Inflammatory macrophage treated with lipopolysaccharide for 1 hour (primary cell): ENCODE measurements at regions not wholly inside any gene's neighbourhood (a gene's known extent, or its start where the extent isn't known, plus 50 kb on each side); places are given as distances from the start of the nearest gene placed in this dataset.

Source experiments
- DNase-seq, 2 donors: peaks; one replicate each; pipeline ENCODE4 v3.0.0-alpha.2; 2020 to 2022

DNA sequence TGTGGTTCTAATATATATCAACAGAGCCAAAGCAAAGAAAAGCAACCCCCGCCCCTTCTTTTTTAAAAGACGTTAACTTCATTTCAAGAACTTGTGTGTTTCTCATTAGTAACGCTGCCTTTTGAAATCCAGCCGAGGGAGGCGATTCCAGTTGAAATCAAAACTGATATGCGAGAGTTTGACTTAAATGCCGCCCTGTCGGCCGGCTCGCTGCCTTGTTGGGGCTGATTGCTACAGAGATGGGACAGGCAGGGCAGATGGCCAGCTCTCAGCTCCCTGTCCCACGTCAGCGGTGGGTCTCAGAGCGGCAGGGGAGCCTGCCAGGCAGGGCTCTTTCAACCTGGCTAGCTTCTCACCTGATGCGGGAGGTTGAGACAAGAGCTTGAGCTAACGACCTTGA is 51.9 kb upstream of the ALX4 start:
- no peak for DNase-seq

DNA sequence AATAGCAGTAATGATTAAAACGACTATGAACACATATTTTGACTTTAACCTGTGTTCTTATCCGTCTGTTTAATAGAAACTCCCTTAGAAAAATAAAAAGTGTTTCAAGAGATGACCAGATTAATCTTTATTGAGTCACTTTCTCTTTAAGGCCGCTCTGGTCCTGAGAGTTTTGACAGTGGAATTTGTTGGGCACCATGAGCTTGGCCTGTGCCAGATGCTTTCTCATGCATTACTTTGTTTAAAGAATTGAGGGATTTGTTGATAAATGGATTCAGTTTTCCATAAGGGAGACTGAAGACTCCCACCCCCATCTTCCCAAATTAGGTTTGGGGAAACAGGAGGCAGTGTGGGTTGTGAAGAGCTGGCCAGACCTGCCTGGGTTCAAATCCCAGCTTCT is 53.2 kb upstream of the ALX4 start:
- no peak for DNase-seq

DNA sequence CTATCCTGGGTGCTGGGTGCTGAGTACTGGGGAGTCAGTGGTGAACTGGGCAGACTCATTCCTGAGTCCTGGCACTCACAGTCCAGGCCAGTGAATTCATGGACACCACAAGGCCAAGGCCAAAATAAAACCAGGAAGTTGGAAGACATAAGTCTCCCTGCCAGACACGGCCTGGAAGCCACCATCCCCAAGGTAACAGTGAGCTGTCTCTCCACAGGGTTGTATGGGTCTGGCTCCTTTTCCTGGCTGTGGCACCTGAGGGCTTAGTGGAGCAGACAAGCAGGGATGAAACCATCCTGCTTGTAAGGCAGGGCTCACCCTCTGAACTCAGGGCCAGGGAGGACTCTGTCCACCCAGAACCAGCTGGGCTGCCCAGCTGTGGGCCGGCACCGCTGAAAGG is 54.7 kb upstream of the ALX4 start:
- no peak for DNase-seq

DNA sequence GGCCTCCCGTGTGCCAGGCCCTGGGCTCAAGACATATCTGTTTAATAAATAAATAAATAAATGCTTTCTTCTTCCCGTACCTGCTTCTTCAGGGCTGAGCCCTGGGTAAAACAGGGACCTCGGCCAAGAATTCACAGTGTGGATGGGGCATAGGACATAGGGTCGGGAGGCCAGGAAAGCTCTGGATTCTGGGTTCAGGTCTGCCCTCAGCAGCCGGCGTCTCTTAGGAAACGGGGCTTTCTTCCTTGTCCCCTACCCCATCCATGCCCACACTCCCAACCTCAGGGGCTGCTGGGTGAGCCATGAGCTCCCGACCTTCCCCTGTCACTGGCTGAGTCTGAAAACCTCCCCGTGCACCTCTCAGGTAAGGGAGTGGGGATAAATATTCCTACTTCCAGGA is 55.7 kb upstream of the ALX4 start:
- no peak for DNase-seq

DNA sequence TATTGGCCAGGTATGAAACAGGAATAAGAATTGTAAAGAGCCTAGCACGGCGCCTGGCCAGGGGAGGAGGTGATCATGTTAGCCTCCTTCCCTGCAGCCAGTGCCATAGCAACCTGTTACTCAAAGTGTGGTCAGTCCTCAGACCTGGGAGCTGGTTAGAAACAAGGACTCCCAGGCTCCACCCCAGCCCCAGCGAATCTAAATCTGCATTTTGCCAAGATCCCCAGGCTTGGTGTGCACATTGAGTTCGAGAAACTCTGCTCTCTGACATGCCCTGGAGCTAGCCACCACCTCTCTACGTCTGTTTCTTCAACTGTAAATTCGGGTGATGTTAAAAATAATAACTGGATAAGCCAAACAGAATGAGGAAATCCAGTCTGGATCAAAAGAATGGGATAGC is 56.1 kb upstream of the ALX4 start:
- no peak for DNase-seq

DNA sequence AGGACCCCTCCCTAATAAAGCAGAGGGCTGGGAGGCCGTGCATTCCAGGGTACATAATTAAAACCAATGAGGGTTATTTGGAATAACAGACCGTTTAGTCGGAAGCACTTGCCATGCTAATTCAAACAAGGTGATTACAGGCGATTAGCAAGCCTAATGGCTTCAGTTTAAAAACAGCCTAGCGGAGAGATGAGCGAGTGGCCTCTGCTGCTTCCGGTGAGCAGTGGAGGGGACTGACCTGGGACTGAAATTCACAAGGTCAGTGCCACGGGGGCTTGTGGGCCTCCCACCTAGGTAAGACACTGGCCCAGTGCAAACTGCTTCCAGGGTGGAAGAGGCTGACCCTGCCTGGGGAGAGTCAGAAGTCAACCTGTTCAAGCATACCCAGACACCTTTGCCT is 56.8 kb upstream of the ALX4 start:
- no peak for DNase-seq

DNA sequence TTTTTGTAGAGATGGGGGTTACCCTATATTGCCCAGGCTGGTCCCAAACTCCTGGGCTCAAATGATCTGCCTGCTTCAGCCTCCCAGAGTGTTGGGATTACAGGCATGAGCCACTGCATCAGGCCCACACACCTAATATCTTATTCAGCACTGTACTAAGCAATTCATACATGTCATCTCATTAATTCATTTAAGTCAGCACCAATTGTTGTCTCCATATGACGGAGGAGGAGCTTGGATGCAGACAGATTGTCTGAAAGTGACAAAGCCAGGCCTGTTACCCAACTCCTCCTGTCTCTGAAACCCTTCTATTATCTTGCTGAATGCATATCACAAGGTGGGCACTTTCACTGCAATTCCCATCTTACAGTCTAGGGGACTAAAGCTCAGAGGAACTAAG is 57.5 kb upstream of the ALX4 start:
- no peak for DNase-seq

DNA sequence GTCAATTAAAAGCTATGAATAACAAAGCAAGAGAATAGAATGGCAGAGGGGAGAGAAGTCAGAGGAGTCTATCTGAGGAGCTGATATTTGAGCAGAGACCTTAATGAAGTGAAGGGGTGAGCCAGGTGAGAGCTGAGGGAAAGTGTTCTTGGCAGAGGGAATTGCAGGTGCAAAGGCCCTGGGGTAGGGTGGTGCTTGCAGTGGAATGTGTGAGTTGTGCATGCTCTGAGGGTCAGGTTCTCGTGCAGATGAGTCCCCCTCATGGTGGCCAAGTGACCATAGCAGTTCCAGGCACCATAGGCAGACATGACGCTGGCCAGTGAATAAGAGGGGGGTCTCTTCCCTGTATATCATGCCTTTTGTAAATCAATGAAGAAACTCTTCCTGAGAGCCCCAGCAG is 58.9 kb upstream of the ALX4 start:
- DNase-seq = no peak

DNA sequence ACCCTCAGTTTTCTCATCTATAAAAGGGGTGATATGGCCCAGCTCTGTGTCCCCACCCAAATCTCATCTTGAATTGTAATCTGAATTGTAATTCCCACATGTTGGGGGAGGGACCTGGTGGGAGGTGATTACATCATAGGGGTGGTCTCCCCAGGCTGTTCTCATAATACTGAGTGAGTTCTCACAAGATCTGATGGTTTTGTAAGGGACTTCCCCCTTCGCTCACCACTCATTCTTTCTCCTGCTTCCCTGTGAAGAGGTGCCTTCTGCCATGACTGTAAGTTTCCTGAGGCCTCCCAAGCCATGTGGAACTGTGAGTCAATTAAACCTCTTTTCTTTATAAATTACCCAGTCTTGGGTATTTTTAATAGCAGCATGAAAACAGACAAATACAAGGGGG is 61.1 kb upstream of the ALX4 start:
- peak in 1 of 2 donors; percentile 6 for DNase-seq

DNA sequence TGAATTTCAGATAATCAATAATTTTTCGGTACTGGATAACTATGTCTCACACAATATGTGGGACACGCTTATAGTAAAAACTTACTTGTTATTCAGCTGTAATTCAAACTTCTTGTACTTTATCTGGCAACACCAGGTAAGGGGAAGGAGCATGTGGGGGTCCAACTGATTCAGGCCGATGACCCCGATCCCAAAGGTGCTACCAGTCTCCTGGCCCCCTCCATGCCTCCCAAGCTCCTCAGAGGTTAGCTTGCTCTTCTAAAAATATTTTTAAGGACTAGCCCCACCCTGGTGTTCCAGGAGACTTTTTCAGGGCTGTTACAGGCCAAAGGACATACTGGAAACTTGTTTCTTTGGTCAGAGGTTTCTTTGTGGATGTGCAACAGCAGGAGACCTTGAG is 61.8 kb upstream of the ALX4 start:
- no peak for DNase-seq

DNA sequence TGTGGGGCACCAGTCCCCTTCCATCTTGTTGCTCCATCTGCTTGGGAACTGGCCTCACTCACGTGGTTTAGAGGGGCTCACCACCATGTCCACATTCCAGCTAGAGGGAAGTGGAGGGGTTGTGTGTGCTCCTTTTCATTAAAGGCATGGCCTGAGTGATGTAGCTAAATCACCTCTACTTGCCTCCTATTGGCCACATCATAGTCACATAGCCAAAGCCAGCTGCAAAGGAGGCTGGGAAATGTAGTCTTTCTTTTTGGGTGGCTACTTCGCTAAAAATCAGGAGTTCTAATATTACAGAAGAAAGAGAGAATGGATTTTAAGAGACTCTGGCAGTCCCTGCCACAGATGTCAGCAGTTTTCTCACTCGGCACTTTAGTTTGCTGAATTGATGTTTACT is 63.0 kb upstream of the ALX4 start:
- DNase-seq = no peak

DNA sequence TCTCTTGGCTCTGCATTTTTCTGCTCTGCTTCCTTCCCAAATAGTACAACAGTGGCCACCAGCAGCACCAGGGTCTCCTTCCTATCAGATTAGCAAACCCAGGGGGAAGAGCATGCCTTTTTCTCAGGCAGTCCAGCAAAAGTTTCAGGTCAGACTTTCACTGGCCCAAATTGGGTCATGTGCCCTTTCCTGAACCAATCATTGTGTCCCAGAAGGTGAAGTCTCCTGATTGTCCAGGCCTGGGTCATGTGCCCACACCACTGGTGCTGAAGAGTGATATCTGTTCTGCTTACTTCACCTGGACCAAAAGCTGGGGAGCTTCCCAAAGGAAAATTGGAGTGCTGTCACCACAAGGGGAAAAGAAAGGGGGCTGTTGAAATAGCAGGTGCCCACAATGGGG is 64.1 kb upstream of the ALX4 start:
- no peak for DNase-seq

DNA sequence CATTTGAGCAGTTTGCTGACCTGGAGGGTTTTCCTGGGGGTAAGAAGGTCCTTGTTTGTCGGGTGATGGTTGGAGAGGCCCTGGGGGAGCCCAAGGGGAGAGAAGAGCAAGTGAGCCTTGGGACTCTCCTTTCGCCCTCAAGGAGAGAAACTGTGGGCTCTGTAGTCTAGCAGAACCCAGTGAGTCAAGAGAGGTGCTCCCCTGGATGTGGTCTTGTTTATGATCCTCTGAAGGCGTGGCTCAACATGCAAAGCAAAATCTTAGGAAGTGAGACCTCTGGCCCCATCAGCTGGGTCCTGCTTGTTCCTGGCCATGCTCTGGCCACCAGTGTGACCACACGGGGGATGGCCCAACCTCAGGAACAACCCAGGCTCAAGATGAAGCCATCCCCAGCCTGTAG is 66.5 kb upstream of the ALX4 start:
- DNase-seq = no peak

DNA sequence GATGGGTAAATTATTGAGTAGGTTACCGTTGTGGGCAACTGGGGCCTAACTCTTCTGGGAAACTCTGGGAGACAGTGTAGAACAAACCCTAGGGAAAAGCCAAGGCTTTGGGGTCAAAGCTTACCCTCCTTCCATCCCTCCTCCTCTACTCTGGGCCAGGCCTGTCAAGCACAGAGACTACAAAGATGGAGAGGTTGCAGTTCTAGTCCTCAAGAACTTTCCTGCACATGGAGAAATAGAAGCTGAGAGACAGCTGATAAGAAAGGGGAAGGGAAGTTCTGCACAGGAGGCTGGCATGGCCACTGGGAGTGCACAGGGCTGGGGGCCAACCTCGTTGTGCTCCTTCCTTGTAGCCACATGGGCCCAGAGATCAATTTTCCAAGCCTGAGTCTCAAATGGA is 67.2 kb upstream of the ALX4 start:
- DNase-seq = no peak

DNA sequence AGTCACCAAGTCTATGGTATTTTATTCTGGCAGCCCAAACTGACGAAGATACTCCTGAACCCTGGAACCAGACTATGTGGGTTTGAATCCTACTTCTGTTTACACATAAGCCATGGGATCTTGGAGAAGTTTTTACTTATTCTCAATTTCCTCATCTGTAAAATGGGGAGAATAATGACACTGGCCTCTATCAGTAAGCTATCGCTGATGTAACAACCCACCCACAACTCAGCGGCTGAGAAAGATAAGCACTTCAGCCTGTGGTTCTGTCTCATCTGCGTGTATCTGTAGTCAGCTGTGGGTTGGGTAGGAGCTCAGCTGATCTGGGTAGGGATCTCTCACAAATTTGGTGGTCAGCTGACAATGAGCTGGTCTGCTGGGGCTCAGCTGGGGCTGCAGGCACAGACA is 68.0 kb upstream of the ALX4 start:
- DNase-seq = no peak

DNA sequence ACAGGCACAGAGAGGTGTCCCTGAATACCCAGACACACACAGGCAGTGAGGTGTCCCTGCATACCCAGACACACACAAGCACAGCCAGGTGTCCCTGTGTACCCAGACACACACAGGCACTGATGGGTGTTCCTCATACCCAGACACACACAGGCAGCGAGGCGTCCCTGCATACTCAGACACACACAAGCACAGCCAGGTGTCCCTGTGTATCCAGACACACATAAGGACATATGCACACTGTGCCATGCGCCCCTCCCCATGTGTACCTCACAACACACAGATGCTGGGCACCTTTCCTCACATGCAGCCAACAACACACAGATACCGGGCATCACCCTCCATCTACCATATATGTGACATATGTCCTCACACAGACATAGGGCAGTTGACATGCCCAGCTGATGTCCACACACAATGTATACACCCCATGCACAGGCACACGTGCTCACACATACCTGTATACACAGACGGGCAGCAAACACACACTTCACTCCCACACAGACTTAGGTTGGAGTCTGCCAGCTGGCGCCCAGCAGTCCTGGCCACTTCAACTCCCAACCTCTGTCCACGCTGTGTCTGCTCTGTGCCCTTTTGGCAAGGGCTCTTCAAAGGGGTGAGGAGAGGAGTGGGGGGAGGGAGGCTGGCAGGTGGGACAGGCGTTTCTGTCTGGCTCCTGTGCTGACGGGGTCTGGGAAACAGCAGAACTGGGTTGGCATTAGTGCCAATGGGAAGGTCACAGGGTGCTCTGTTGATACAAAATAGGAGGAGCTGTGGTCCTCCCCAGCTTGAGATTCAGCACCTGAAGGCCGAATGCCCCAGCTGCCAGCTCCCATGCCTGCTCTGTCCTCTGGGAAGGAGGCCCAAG is 69.4 kb upstream of the ALX4 start:
- DNase-seq = no peak

DNA sequence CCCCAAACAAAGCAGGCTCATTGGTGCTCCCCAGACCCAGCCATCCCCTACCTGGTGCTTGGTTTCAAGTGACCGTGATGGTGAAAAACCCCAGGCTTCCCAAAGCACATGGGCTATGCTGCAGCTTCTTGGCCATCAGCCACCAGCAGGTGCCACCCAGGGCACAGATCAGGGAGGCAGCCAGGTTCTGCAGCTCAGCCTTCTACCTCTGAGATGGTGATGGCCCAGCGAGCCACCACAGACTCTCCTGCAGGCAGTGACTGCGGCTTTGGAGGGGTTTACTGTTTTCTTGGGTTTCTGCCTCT is 70.0 kb upstream of the ALX4 start:
- no peak for DNase-seq

DNA sequence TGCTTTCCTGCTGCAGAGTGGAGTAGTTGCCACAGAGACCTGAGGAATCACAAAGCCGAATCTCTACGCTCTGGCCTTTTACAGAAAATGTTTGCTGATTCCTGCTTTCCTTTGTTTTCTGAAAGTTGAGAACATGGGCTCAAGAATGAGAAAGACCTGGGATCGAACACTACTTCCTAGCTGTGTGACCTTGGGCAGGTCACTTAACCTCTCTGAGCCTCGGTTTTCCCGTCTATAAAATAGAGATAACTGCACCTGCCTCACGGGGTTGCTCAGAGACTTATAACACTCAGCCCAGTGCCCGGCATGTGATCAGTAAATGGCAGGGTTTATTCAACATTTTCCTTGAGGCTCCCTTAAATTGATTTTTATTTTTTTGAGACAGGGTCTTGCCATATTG is 70.9 kb upstream of the ALX4 start:
- no peak for DNase-seq

DNA sequence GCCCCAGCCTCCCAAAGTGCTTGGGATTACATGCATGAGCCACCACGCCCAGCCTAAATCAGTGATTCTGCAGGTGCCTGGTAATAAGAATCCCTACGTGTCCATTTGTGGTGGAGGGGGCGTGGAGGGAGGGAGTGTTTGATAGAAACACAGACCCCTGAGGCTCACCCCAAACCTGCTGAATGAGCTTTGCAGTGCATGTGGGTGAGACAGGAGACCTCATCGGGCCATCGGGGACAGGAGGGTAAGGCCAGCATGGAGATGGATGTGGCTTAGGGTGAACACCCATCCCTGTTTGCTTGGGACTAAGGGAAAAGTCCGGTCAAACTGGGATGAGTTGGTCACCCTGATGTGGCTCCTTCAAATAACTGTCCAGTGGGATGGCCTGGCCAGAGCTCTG is 71.3 kb upstream of the ALX4 start:
- no peak for DNase-seq

DNA sequence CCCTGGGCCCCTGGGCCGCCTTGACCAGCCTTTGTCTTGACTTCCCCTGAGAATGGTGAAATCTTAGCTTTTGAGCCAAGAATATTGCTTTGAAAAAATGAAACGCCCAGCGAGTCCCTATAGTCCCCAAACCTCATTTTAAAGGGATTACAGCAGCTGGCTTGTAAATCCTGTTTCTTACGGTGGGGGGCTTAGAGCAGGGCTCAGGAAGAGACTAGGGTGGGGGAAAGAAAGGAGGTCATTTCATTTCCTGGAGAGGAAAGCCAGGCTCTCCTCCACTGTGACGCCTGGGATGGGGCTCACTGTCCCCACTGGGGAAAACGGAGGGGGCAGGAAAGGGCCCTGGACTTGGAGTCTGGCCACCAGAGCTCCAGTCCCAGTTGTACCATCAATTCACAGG is 72.2 kb upstream of the ALX4 start:
- DNase-seq = no peak

DNA sequence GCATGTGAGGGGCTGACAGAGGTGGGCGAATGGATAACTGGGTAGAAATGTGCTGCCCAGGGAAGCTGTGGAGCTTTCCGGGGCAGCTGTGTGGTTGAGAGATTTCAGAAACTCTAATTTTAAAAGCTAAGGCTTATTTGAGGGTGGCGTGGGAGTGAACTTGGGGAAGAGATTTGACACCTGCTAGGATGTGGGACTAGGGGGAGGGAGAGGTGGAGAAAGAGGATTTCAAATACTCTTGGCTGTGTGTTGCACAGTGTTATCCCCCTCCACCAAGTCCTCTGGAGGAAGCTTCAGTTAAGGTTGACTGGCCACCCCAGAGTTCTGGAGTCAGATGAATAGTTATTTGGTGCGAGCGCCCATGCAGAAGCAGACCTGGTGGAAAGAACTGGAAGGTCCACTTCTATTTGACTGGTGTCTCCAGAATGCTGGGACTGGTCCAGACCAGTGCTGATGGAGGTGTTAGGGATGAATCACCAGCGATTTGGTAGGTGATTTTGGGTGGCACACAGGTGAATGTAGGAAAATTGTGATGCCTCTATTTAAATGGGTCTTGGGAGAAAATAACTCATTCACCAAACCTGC is 72.8 kb upstream of the ALX4 start:
- DNase-seq = no peak

DNA sequence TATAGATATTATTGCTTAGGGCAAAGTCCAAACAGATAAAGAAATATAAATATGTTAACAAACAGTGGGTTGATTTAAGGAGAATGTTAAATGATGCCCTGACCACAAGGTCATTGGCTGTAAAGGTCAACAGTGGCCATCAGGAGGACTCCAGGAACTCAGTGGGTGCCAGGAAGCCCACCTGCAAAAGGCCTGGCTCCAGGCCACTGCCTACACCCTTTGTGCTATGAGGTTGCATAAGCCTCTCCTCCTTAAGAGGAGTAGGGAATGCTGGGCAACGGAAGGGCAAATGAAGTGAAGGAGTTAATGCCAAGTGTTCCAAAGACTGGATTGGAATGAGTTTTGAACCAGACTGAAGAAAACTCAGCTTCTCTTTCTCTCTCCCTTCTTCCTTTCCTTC is 73.3 kb upstream of the ALX4 start:
- DNase-seq = no peak

DNA sequence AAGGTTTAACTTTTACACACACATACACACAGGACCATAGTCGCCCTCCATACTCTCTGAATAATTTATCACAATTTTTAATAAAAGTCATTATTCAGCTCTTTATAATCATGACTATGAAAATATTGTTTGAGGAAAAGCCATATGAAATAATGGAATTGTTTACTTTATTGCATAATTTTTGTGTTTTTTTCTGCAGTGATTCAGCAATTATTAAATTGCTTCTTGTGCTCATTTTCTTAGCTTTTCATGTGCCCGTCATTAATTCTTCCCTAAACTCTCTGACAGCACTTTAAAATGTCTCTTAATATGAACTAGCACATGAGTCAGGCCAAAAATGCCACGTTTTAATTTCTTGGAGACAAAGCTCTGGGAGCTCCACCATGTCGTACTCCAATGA is 77.5 kb upstream of the ALX4 start:
- DNase-seq = no peak

DNA sequence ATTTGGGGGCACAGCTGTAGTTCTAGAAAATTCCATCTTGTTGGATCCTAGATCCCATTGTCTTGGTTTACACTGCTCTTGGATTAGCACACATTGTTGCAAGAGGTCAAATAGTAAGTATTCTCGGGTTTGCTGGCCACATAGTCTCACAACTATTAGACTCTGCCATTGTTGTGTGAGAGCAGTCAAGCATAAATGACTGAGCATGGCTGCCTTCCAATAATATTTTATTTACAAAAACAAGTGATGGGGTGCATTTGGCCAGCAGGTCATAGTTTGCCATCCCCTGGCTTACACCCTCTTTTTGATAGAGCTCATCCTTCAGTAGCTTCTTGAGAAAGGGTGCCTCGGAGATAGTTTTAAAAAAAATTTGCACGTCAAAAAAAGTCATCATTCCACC is 77.9 kb upstream of the ALX4 start:
- DNase-seq = no peak
